Ovary (tissue), 3 donors: ENCODE measurements at regions not wholly inside any gene's neighbourhood (a gene's known extent, or its start where the extent isn't known, plus 50 kb on each side); places are given as distances from the start of the nearest gene placed in this dataset.

Source experiments
- EP300 ChIP-seq: sonication (generic); formaldehyde crosslinking; IDR thresholded peaks from one replicate; pipeline ENCODE4 v1.6.1; 2017; ENCODE audit warnings: antibody characterized with exemption
- POLR2A ChIP-seq: fragments of 450-650 bp; IDR thresholded peaks from one replicate; pipeline ENCODE4 v1.6.1; 2017; ENCODE audit warnings: antibody characterized with exemption, mild to moderate bottlenecking, moderate library complexity
- TF ChIP-seq, protein P1 (sequence below), 3 donors: fragments of 450-650 bp in 2 of 3; fragments of 200-600 bp in 1 of 3; IDR thresholded peaks; one replicate each; pipeline versions ENCODE4 v1.5.1 to v1.8.0; 2016 to 2022; ENCODE audit warnings: antibody characterized with exemption in 3 of 3, mild to moderate bottlenecking in 1 of 3
- donor health status: DM: no; HTN: no; CAD: no.

DNA sequence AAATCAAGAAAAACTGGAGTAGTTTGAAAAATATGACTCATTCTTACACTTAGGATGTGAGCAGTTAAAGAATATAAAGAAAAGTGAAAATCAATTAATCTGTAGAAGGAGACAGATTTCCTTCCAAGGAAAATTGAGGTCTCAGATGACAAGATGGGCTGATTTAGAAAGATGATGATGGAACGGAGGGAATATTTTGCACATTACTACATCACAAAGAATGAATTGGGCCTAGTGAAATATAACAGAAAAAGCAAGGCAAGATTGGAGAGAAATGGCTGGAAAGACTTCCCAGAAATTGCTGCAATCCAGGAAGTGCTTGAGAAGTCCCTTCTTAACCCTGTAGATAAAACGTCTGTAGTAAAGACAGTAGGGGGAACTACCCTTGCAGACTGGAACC, 169.1 kb upstream of the SYT6 start:
- no peak for TF ChIP-seq POLR2A
- TF ChIP-seq EP300: no peak
- TF ChIP-seq, protein P1, sequence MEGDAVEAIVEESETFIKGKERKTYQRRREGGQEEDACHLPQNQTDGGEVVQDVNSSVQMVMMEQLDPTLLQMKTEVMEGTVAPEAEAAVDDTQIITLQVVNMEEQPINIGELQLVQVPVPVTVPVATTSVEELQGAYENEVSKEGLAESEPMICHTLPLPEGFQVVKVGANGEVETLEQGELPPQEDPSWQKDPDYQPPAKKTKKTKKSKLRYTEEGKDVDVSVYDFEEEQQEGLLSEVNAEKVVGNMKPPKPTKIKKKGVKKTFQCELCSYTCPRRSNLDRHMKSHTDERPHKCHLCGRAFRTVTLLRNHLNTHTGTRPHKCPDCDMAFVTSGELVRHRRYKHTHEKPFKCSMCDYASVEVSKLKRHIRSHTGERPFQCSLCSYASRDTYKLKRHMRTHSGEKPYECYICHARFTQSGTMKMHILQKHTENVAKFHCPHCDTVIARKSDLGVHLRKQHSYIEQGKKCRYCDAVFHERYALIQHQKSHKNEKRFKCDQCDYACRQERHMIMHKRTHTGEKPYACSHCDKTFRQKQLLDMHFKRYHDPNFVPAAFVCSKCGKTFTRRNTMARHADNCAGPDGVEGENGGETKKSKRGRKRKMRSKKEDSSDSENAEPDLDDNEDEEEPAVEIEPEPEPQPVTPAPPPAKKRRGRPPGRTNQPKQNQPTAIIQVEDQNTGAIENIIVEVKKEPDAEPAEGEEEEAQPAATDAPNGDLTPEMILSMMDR (IDR thresholded peaks at IDR 0.05): no peak
